IPS DF 19.7 (cell line): ENCODE measurements at regions not wholly inside any gene's neighbourhood (a gene's known extent, or its start where the extent isn't known, plus 50 kb on each side); places are given as distances from the start of the nearest gene placed in this dataset.

Experiments used
- DNase-seq: peaks from one replicate; pipeline ENCODE4 v3.0.0-alpha.2; 2013; ENCODE audit warnings: low read depth, low spot score

- no peak for DNase-seq
These were observed 55.1 kb downstream of the PJA1 start for GRCh38 chrX:69110116-69110530.

- DNase-seq = no peak
These were observed 55.5 kb downstream of the PJA1 start for GRCh38 chrX:69109706-69110105.

GRCh38 chrX:69109036-69109663, 56.1 kb downstream of the PJA1 start:
- DNase-seq = no peak

GRCh38 chrX:69107747-69108401, 57.4 kb downstream of the PJA1 start:
- DNase-seq = no peak

- peak; percentile 61 for DNase-seq
These were observed 58.0 kb downstream of the PJA1 start for GRCh38 chrX:69107231-69107739.

GRCh38 chrX:69104756-69105434, 60.4 kb downstream of the PJA1 start:
- no peak for DNase-seq

GRCh38 chrX:69103539-69103938, 61.7 kb downstream of the PJA1 start:
- no peak for DNase-seq

- DNase-seq = no peak
These were observed 62.5 kb downstream of the PJA1 start for GRCh38 chrX:69102612-69103194.

- no peak for DNase-seq
These were observed 63.5 kb downstream of the PJA1 start for GRCh38 chrX:69101683-69102251.

- no peak for DNase-seq
These were observed 64.8 kb downstream of the PJA1 start for GRCh38 chrX:69100478-69100877.

- DNase-seq = no peak
These were observed 67.6 kb downstream of the PJA1 start for GRCh38 chrX:69097451-69098236.

- no peak for DNase-seq
These were observed 68.3 kb downstream of the PJA1 start for GRCh38 chrX:69096963-69097362.

GRCh38 chrX:69094977-69095669, 70.1 kb downstream of the PJA1 start:
- DNase-seq = no peak

- no peak for DNase-seq
These were observed 71.0 kb downstream of the PJA1 start for GRCh38 chrX:69093960-69094871.

- DNase-seq = no peak
These were observed 75.2 kb downstream of the PJA1 start for GRCh38 chrX:69090022-69090421.

- no peak for DNase-seq
These were observed 76.0 kb downstream of the PJA1 start for GRCh38 chrX:69089203-69089602.

GRCh38 chrX:69088171-69088938, 76.9 kb downstream of the PJA1 start:
- DNase-seq = no peak

GRCh38 chrX:69085826-69086225, 79.4 kb downstream of the PJA1 start:
- DNase-seq = no peak

GRCh38 chrX:69085151-69085550, 80.1 kb downstream of the PJA1 start:
- no peak for DNase-seq
